Keratinocyte (primary cell): ENCODE measurements at regions not wholly inside any gene's neighbourhood (a gene's known extent, or its start where the extent isn't known, plus 50 kb on each side); places are given as distances from the start of the nearest gene placed in this dataset.

Source experiments
- DNase-seq: peaks from one replicate; pipeline ENCODE4 v3.0.0-alpha.2; 2011; ENCODE audit warnings: low read depth, missing footprints, low spot score
- FAIRE-seq: peaks from 2 replicates; lab custom pipeline; 2011; peaks lifted over from hg19 to GRCh38; lab: Jason Lieb, UNC
- H2AFZ ChIP-seq: 2 replicates; pipeline ENCODE4 v1.6.0; 2012; ENCODE audit warnings: low read length, control low read depth, inconsistent platforms; ENCODE audit not compliant: control insufficient read depth
- H3K27ac ChIP-seq: 2 replicates; pipeline ENCODE4 v1.5.1; 2011; ENCODE audit warnings: low read length; ENCODE audit not compliant: control insufficient read depth, insufficient read depth
- H3K27me3 ChIP-seq: 3 replicates; pipeline ENCODE4 v1.6.0; 2011; ENCODE audit warnings: low read length; ENCODE audit not compliant: control insufficient read depth, insufficient read depth; ENCODE audit errors: extremely low read depth
- H3K36me3 ChIP-seq, 2 experiments: 2 replicates in 1 of 2; 3 replicates in 1 of 2; pipeline ENCODE4 v1.5.1; 2011; ENCODE audit warnings: low read length in 2 of 2, mild to moderate bottlenecking in 1 of 2; ENCODE audit not compliant: control insufficient read depth in 2 of 2, insufficient read depth in 2 of 2; ENCODE audit errors: extremely low read depth in 1 of 2
- H3K4me1 ChIP-seq: 3 replicates; pipeline ENCODE4 v1.5.1; 2011; ENCODE audit warnings: low read length; ENCODE audit not compliant: control insufficient read depth, insufficient read depth; ENCODE audit errors: extremely low read depth
- H3K4me2 ChIP-seq: 3 replicates; pipeline ENCODE4 v1.6.0; 2011; ENCODE audit warnings: low read depth, low read length; ENCODE audit not compliant: control insufficient read depth, insufficient read depth; ENCODE audit errors: extremely low read depth
- H3K4me3 ChIP-seq, 3 experiments: fragments of 200-600 bp in 1 of 3; sonication (generic) in 1 of 3; 2 replicates in 2 of 3; 3 replicates in 1 of 3; pipeline ENCODE4 v1.5.1; 2011 to 2016; ENCODE audit warnings: low read length in 3 of 3, mild to moderate bottlenecking in 3 of 3, control low read depth in 2 of 3, inconsistent platforms in 1 of 3, low read depth in 1 of 3, mixed read lengths in 1 of 3, mixed run types in 1 of 3, moderate library complexity in 1 of 3; ENCODE audit not compliant: control insufficient read depth in 2 of 3, insufficient read depth in 2 of 3; ENCODE audit errors: extremely low read depth in 1 of 3
- H3K79me2 ChIP-seq: 2 replicates; pipeline ENCODE4 v1.6.0; 2012; ENCODE audit warnings: low read length; ENCODE audit not compliant: control insufficient read depth, insufficient read depth
- H3K9ac ChIP-seq: 3 replicates; pipeline ENCODE4 v1.6.0; 2011; ENCODE audit warnings: low read length; ENCODE audit not compliant: control insufficient read depth, insufficient read depth; ENCODE audit errors: extremely low read depth
- H3K9me1 ChIP-seq: 3 replicates; pipeline ENCODE4 v1.6.0; 2011; ENCODE audit warnings: low read length; ENCODE audit not compliant: control insufficient read depth, insufficient read depth; ENCODE audit errors: extremely low read depth
- H3K9me3 ChIP-seq: 2 replicates; pipeline ENCODE4 v1.5.1; 2012; ENCODE audit warnings: low read depth, low read length; ENCODE audit not compliant: control insufficient read depth
- H4K20me1 ChIP-seq: 3 replicates; pipeline ENCODE4 v1.6.0; 2011; ENCODE audit warnings: low read length; ENCODE audit not compliant: control insufficient read depth, insufficient read depth; ENCODE audit errors: extremely low read depth
- EZH2 ChIP-seq: IDR thresholded peaks from one replicate; pipeline ENCODE4 v1.6.1; 2012; ENCODE audit warnings: inconsistent platforms, mild to moderate bottlenecking, low read length, moderate library complexity
- dilution Hi-C: fragments of 300-500 bp; cut with MboI; formaldehyde crosslinking; loops from one replicate; pipeline ENCODE4 v1.7.0; 2020; ENCODE audit warnings: low sequenced_read_pairs; ENCODE audit not compliant: extremely low pct_ligation_motif_present
- TF ChIP-seq, protein P1 (sequence below), 3 experiments: IDR thresholded peaks in 1 of 3; conservative IDR thresholded peaks in 1 of 3; optimal IDR thresholded peaks in 1 of 3; 2 replicates in 2 of 3; 3 replicates in 1 of 3; pipeline versions ENCODE3 to v1.5.1; 2011; ENCODE audit warnings: low read length in 3 of 3, mild to moderate bottlenecking in 3 of 3, moderate library complexity in 2 of 3, control low read depth in 1 of 3, inconsistent platforms in 1 of 3; ENCODE audit not compliant: insufficient read depth in 2 of 3; ENCODE audit errors: extremely low read depth in 1 of 3

DNA sequence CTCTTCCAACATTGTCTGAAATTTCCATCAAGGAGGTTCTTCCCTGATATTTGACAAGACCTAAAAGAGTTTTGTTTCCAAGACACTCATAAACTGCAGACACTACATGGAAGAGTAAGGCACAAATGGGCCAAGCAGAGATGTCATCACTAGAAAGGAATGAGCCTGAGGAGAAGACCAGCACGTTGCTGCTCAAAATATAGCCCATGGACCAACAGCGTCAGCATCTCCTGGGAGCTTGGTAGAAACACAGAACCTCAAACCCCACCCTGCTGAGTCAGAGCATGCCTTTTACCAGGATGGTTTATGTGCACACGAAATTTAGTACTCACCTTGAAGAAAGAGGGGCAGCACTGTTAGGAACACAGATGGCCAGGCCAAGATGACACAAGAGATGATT lies 128.7 kb upstream of the MID1 start:
- TF ChIP-seq EZH2, result no peak
- TF ChIP-seq, protein P1, sequence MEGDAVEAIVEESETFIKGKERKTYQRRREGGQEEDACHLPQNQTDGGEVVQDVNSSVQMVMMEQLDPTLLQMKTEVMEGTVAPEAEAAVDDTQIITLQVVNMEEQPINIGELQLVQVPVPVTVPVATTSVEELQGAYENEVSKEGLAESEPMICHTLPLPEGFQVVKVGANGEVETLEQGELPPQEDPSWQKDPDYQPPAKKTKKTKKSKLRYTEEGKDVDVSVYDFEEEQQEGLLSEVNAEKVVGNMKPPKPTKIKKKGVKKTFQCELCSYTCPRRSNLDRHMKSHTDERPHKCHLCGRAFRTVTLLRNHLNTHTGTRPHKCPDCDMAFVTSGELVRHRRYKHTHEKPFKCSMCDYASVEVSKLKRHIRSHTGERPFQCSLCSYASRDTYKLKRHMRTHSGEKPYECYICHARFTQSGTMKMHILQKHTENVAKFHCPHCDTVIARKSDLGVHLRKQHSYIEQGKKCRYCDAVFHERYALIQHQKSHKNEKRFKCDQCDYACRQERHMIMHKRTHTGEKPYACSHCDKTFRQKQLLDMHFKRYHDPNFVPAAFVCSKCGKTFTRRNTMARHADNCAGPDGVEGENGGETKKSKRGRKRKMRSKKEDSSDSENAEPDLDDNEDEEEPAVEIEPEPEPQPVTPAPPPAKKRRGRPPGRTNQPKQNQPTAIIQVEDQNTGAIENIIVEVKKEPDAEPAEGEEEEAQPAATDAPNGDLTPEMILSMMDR (optimal IDR thresholded peaks at IDR 0.05 in 1 of 3, IDR thresholded peaks at IDR 0.05 in 1 of 3, conservative IDR thresholded peaks at IDR 0.05 in 1 of 3; ENCODE audit: extremely low read depth in 1 of 3, insufficient read depth in 2 of 3, low read length in 3 of 3), result no peak
- Histone ChIP-seq H3K4me1 (peaks cover 3% of the 10 kb centered on the region), H3K9me1 (no peaks in the 10 kb centered on the region), H3K4me3 (no peak overlapping the region), H2AFZ (no peak overlapping the region), H4K20me1 (no peaks in the 10 kb centered on the region), H3K27ac (no peak overlapping the region), H3K36me3 (no peaks in the 10 kb centered on the region), H3K27me3 (no peaks in the 10 kb centered on the region), H3K4me2 (no peak overlapping the region), H3K9me3 (no peaks in the 10 kb centered on the region), H3K79me2 (no peaks in the 10 kb centered on the region), H3K9ac (no peak overlapping the region)
- dilution Hi-C loops, result no loop called here
- peak; percentile 55 for DNase-seq
- FAIRE-seq, result peak; percentile 39

DNA sequence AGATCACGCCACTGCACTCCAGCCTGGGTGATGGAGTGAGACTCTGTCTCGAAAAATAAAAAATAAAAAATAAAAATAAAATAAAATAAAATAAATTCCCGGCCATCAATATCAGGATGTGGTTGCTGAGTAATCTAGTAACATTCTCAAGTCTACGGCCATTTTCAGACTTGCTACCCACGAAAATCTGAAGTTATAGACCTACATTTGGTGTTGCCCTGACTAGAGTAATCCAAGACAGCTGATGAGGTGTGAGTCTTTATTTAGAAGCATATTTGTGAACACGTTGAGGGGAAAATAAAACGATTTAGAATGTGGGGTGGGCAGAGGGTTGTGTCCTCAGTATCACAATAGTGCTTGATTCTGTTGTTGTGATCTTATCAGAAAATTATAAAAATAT lies 130.2 kb upstream of the MID1 start:
- Histone ChIP-seq H3K36me3 (no peaks in the 10 kb centered on the region), H3K4me2 (no peak overlapping the region), H2AFZ (no peak overlapping the region), H3K27me3 (no peaks in the 10 kb centered on the region), H3K9ac (no peak overlapping the region), H3K9me1 (no peaks in the 10 kb centered on the region), H3K79me2 (no peaks in the 10 kb centered on the region), H3K9me3 (no peaks in the 10 kb centered on the region), H4K20me1 (no peaks in the 10 kb centered on the region), H3K4me3 (no peak overlapping the region), H3K4me1 (no peaks in the 10 kb centered on the region), H3K27ac (no peak overlapping the region)
- no peak for FAIRE-seq
- no peak for DNase-seq
- dilution Hi-C loops, result no loop called here
- TF ChIP-seq, protein P1 (optimal IDR thresholded peaks at IDR 0.05 in 1 of 3, IDR thresholded peaks at IDR 0.05 in 1 of 3, conservative IDR thresholded peaks at IDR 0.05 in 1 of 3; ENCODE audit: extremely low read depth in 1 of 3, insufficient read depth in 2 of 3, low read length in 3 of 3), result no peak
- no peak for TF ChIP-seq EZH2
